Astrocyte (in vitro differentiated cells and primary cell): ENCODE measurements at regions not wholly inside any gene's neighbourhood (a gene's known extent, or its start where the extent isn't known, plus 50 kb on each side); places are given as distances from the start of the nearest gene placed in this dataset.

Source experiments
- DNase-seq: peaks from one replicate; pipeline ENCODE4 v3.0.0-alpha.2; 2010; ENCODE audit warnings: low read depth
- FAIRE-seq: peaks from 2 replicates; lab custom pipeline; 2011; peaks lifted over from hg19 to GRCh38; lab: Jason Lieb, UNC
- H2AFZ ChIP-seq: 2 replicates; pipeline ENCODE4 v1.6.0; 2012; ENCODE audit warnings: low read depth, low read length, inconsistent platforms
- H3K27ac ChIP-seq: 2 replicates; pipeline ENCODE4 v1.5.1; 2011; ENCODE audit warnings: low read depth, low read length, inconsistent platforms
- H3K27me3 ChIP-seq: 2 replicates; pipeline ENCODE4 v1.6.0; 2011; ENCODE audit warnings: low read length, inconsistent platforms; ENCODE audit not compliant: insufficient read depth
- H3K36me3 ChIP-seq: 2 replicates; pipeline ENCODE4 v1.5.1; 2011; ENCODE audit warnings: low read length, inconsistent platforms; ENCODE audit not compliant: insufficient read depth
- H3K4me1 ChIP-seq: 2 replicates; pipeline ENCODE4 v1.5.1; 2011; ENCODE audit warnings: low read length, inconsistent platforms; ENCODE audit not compliant: insufficient read depth
- H3K4me2 ChIP-seq: 2 replicates; pipeline ENCODE4 v1.6.0; 2012; ENCODE audit warnings: low read length, inconsistent platforms
- H3K4me3 ChIP-seq: 2 replicates; pipeline ENCODE4 v1.5.1; 2011; ENCODE audit warnings: low read depth, mild to moderate bottlenecking, low read length, inconsistent platforms; ENCODE audit not compliant: insufficient read depth
- H3K79me2 ChIP-seq: 2 replicates; pipeline ENCODE4 v1.6.0; 2012; ENCODE audit warnings: mild to moderate bottlenecking, low read length, inconsistent platforms; ENCODE audit not compliant: insufficient read depth
- H3K9ac ChIP-seq: 2 replicates; pipeline ENCODE4 v1.6.0; 2012; ENCODE audit warnings: mild to moderate bottlenecking, low read length, inconsistent platforms
- H3K9me3 ChIP-seq: 2 replicates; pipeline ENCODE4 v1.5.1; 2012; ENCODE audit warnings: low read depth, mild to moderate bottlenecking, low read length, inconsistent platforms; ENCODE audit not compliant: insufficient read depth
- H4K20me1 ChIP-seq: 2 replicates; pipeline ENCODE4 v1.6.0; 2012; ENCODE audit warnings: low read length, inconsistent platforms; ENCODE audit not compliant: insufficient read depth
- H3K27ac Mint-ChIP-seq: one replicate; pipeline ENCODE4 v1.8.0; 2021; ENCODE audit warnings: mild to moderate bottlenecking, mixed read lengths; ENCODE audit not compliant: unreplicated experiment
- H3K27me3 Mint-ChIP-seq: one replicate; pipeline ENCODE4 v1.8.0; 2021; ENCODE audit warnings: low read depth, mixed read lengths; ENCODE audit not compliant: unreplicated experiment
- H3K36me3 Mint-ChIP-seq: one replicate; pipeline ENCODE4 v1.8.0; 2021; ENCODE audit warnings: low read depth, mixed read lengths; ENCODE audit not compliant: unreplicated experiment
- H3K4me1 Mint-ChIP-seq: one replicate; pipeline ENCODE4 v1.8.0; 2021; ENCODE audit warnings: low read depth, mixed read lengths; ENCODE audit not compliant: unreplicated experiment
- H3K4me3 Mint-ChIP-seq: one replicate; pipeline ENCODE4 v1.8.0; 2021; ENCODE audit warnings: mild to moderate bottlenecking, moderate library complexity, mixed read lengths; ENCODE audit not compliant: unreplicated experiment
- H3K9me3 Mint-ChIP-seq: one replicate; pipeline ENCODE4 v1.8.0; 2021; ENCODE audit warnings: mild to moderate bottlenecking, mixed read lengths; ENCODE audit not compliant: unreplicated experiment
- EZH2 ChIP-seq: IDR thresholded peaks from 2 replicates; pipeline ENCODE4 v1.6.1; 2012; ENCODE audit warnings: mild to moderate bottlenecking, low read length, inconsistent platforms; ENCODE audit not compliant: insufficient read depth
- TF ChIP-seq, protein P1 (sequence below): IDR thresholded peaks from 2 replicates; pipeline ENCODE4 v1.5.1; 2011; ENCODE audit warnings: low read depth, mild to moderate bottlenecking, inconsistent platforms, low read length, moderate library complexity; ENCODE audit not compliant: insufficient read depth

DNA sequence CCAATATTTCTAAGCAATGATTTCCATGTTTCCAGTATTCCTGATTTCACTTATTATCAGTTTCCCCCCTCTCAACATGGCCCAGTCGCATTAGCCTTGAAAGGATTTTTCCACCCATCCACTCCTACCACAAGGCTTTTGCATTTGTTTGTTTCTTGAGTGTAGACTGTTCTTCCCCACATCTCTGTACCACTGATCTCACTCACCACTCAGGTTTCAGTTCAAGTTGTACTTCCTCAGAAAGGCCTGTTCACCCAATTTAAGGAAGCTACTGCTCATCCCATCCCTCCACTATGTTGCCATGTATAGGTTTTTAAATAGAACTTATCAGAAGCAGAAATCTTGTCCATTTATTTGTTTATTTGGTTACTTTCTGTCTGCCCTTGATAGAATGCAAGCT lies 472.3 kb downstream of the FAM181B start:
- Histone ChIP-seq H3K4me2 (no peak overlapping the region), H3K9me3 (no peaks in the 10 kb centered on the region), H3K36me3 (no peaks in the 10 kb centered on the region), H3K27me3 (no peaks in the 10 kb centered on the region), H4K20me1 (no peaks in the 10 kb centered on the region), H3K4me3 (no peak overlapping the region), H3K79me2 (no peaks in the 10 kb centered on the region), H3K4me1 (no peaks in the 10 kb centered on the region), H3K9ac (no peak overlapping the region), H3K27ac (no peak overlapping the region), H2AFZ (no peak overlapping the region)
- DNase-seq (no peak), FAIRE-seq (no peak)
- Mint-ChIP-seq H3K27me3 (no peaks in the 10 kb centered on the region), H3K4me3 (no peak overlapping the region), H3K27ac (no peak overlapping the region), H3K36me3 (no peaks in the 10 kb centered on the region), H3K9me3 (no peaks in the 10 kb centered on the region), H3K4me1 (no peaks in the 10 kb centered on the region)
- TF ChIP-seq, protein P1, sequence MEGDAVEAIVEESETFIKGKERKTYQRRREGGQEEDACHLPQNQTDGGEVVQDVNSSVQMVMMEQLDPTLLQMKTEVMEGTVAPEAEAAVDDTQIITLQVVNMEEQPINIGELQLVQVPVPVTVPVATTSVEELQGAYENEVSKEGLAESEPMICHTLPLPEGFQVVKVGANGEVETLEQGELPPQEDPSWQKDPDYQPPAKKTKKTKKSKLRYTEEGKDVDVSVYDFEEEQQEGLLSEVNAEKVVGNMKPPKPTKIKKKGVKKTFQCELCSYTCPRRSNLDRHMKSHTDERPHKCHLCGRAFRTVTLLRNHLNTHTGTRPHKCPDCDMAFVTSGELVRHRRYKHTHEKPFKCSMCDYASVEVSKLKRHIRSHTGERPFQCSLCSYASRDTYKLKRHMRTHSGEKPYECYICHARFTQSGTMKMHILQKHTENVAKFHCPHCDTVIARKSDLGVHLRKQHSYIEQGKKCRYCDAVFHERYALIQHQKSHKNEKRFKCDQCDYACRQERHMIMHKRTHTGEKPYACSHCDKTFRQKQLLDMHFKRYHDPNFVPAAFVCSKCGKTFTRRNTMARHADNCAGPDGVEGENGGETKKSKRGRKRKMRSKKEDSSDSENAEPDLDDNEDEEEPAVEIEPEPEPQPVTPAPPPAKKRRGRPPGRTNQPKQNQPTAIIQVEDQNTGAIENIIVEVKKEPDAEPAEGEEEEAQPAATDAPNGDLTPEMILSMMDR = no peak
- no peak for TF ChIP-seq EZH2

GRCh38 chr11:82250047-82250446 lies 483.6 kb downstream of the FAM181B start:
- no peak for TF ChIP-seq EZH2
- TF ChIP-seq, protein P1 = no peak
- Histone ChIP-seq H3K4me2 (no peak overlapping the region), H3K27ac (no peak overlapping the region), H3K9me3 (peaks cover 3% of the 10 kb centered on the region), H4K20me1 (no peaks in the 10 kb centered on the region), H3K4me1 (no peaks in the 10 kb centered on the region), H3K27me3 (no peaks in the 10 kb centered on the region), H3K4me3 (no peak overlapping the region), H3K36me3 (no peaks in the 10 kb centered on the region), H3K9ac (no peak overlapping the region), H3K79me2 (no peaks in the 10 kb centered on the region), H2AFZ (no peak overlapping the region)
- no peaks in the 10 kb centered on the region for H3K27me3 Mint-ChIP-seq
- DNase-seq (no peak), FAIRE-seq (no peak)
- no peaks in the 10 kb centered on the region for H3K36me3 Mint-ChIP-seq
- no peaks in the 10 kb centered on the region for H3K4me1 Mint-ChIP-seq
- no peak overlapping the region for H3K4me3 Mint-ChIP-seq
- no peaks in the 10 kb centered on the region for H3K9me3 Mint-ChIP-seq
- no peak overlapping the region for H3K27ac Mint-ChIP-seq

GRCh38 chr11:82246926-82247325 lies 486.7 kb downstream of the FAM181B start:
- Histone ChIP-seq H3K4me3 (no peak overlapping the region), H3K27me3 (no peaks in the 10 kb centered on the region), H3K27ac (no peak overlapping the region), H3K9ac (no peak overlapping the region), H3K9me3 (peaks cover 3% of the 10 kb centered on the region), H3K4me2 (no peak overlapping the region), H3K36me3 (no peaks in the 10 kb centered on the region), H3K4me1 (no peaks in the 10 kb centered on the region), H4K20me1 (no peaks in the 10 kb centered on the region), H2AFZ (no peak overlapping the region), H3K79me2 (no peaks in the 10 kb centered on the region)
- Mint-ChIP-seq H3K4me3 (no peak overlapping the region), H3K36me3 (no peaks in the 10 kb centered on the region), H3K27ac (no peak overlapping the region), H3K27me3 (no peaks in the 10 kb centered on the region), H3K4me1 (no peaks in the 10 kb centered on the region), H3K9me3 (no peaks in the 10 kb centered on the region)
- DNase-seq (no peak), FAIRE-seq (no peak)
- TF ChIP-seq, protein P1 = no peak
- TF ChIP-seq EZH2 = no peak
